ENCODE measurements at regions not wholly inside any gene's neighbourhood (a gene's known extent, or its start where the extent isn't known, plus 50 kb on each side); places are given as distances from the start of the nearest gene placed in this dataset.

GRCh38 chr21:38936240-38936639, 130.5 kb downstream of the ETS2 start:
- TF ChIP-seq EZH2 (IDR thresholded peaks at IDR 0.05; ENCODE audit: insufficient read depth, poor library complexity, severe bottlenecking), result no peak
- TF ChIP-seq EZH2phosphoT487 (IDR thresholded peaks at IDR 0.05; ENCODE audit: insufficient read depth, low read depth), result no peak

Measured in GM23248 (cell line).